ENCODE measurements at regions not wholly inside any gene's neighbourhood (a gene's known extent, or its start where the extent isn't known, plus 50 kb on each side); places are given as distances from the start of the nearest gene placed in this dataset.

DNA sequence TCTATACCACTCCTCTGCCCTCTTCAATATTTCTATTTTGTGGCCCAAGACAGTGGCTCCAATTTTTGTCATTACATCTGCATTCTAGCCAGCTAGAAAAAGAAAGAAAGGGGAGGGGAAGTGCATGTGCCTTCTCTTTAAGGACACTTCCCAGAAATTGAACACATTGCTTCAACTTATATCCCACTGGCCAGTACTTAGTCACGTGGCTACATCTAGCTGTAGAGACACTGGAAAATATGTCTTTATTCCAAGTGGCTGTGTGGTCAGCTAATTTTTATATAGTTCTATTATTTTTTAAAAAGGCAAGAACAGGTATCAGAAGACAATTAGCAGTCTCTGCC, 200.4 kb downstream of the SNX19 start:
- H3K4me1 ChIP-seq (ENCODE audit: control insufficient read depth, insufficient read depth, low read length), result no peaks in the 10 kb centered on the region
- no peak overlapping the region for H3K9ac ChIP-seq (ENCODE audit: low read depth, low read length)
- H3K27me3 ChIP-seq (ENCODE audit: control insufficient read depth, insufficient read depth, low read length), result no peaks in the 10 kb centered on the region
- H3K36me3 ChIP-seq (ENCODE audit: control insufficient read depth, insufficient read depth, low read length), result no peaks in the 10 kb centered on the region
- H3K27ac ChIP-seq (ENCODE audit: low read depth, low read length), result no peak overlapping the region
- no peaks in the 10 kb centered on the region for H3K9me3 ChIP-seq (ENCODE audit: control insufficient read depth, insufficient read depth, low read length)
- H3K4me3 ChIP-seq (ENCODE audit: low read depth, low read length), result no peak overlapping the region

DNA sequence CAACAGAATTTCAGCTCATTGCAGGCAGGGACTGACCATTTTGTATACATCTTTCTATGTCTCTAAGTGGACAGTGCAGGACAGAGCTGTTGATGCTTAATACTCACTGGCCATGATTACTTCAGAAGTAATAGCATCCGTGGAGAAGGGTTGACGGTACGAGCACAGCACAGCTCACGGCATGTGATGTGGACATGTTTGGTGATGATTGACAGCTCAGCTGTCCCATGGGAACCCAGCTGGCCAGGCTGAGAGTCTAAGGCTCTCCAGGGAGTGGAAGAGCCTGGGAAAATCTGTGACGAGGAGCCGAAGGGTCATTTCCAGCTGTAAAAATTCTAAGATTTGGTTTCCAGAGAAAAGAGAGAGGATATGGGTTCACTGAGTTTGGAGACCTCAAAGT, 198.2 kb downstream of the SNX19 start:
- Histone ChIP-seq H3K9me3 (ENCODE audit: control insufficient read depth, insufficient read depth, low read length) (no peaks in the 10 kb centered on the region), H3K4me3 (ENCODE audit: low read depth, low read length) (no peak overlapping the region), H3K27ac (ENCODE audit: low read depth, low read length) (no peak overlapping the region), H3K4me1 (ENCODE audit: control insufficient read depth, insufficient read depth, low read length) (no peaks in the 10 kb centered on the region), H3K9ac (ENCODE audit: low read depth, low read length) (no peak overlapping the region), H3K27me3 (ENCODE audit: control insufficient read depth, insufficient read depth, low read length) (no peaks in the 10 kb centered on the region), H3K36me3 (ENCODE audit: control insufficient read depth, insufficient read depth, low read length) (no peaks in the 10 kb centered on the region)

DNA sequence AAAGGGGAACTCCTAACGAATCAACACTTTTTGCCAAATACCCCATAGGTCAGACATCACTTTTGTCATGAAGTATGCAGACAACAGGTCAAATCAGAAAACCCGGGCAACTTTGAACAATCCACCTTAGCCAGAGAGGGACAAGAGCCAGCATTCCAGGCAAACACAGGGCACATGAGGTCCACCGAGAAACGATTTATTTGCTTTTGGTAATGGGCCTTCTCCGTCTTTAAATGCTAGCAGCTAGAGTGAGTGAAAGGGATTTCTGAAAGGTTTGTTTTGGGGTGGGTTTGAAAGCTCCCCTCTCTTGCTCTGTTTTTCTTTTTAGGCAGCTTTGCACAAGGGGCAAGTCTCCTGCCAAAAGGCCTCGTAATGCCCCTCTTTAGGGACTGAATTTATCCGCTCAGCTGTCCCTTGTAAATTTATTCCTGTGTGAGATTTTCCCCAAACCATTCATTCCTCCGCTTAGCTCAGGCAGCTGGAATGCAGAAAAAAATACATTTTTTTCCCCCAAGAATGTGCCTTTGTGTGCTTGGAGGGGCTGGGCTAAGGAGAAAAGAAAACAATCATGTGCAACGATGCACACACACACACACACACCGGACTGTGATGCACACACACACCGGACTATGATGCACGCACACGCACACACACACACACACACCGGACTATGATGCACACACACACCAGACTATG, 196.9 kb downstream of the SNX19 start:
- Histone ChIP-seq H3K27ac (ENCODE audit: low read depth, low read length) (no peak overlapping the region), H3K4me3 (ENCODE audit: low read depth, low read length) (no peak overlapping the region), H3K4me1 (ENCODE audit: control insufficient read depth, insufficient read depth, low read length) (no peaks in the 10 kb centered on the region), H3K9me3 (ENCODE audit: control insufficient read depth, insufficient read depth, low read length) (no peaks in the 10 kb centered on the region), H3K27me3 (ENCODE audit: control insufficient read depth, insufficient read depth, low read length) (no peaks in the 10 kb centered on the region), H3K9ac (ENCODE audit: low read depth, low read length) (no peak overlapping the region), H3K36me3 (ENCODE audit: control insufficient read depth, insufficient read depth, low read length) (no peaks in the 10 kb centered on the region)

DNA sequence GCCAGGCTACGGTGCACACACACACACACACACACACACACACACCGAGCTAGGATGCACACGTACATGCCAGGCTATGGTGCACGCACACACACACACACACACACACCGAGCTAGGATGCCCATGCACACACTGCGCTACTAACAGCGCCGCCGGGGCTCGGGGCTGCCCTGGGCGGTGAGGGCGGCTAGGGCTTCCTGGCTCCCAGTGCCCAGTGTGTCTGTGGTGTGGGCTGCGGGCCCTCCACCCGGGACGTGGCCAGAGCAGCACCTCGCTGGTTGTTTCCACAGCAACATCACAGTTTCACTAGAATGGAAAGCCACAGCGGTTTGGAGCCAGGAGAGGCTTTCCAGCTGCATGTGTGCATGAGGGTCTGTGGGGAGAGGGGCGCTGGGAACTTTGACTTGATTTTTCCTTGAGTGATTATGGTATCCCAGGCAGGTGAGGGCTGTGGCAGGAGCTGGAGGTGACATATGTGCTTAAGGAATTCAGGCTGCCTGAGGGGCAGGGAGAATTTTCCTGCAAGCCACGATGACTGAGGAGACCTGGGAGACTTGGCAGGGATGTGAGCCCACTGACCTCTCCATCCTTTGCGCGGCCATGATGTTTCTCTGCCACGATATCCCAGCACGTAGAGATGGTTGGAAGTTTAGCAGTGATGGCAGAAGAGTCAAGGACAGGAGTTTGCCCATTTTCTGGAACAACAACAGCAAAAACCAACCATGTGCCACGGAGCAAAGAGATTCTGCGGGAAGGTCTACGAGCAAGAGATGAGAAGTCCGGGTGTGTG, 195.9 kb downstream of the SNX19 start:
- Histone ChIP-seq H3K9ac (ENCODE audit: low read depth, low read length) (no peak overlapping the region), H3K9me3 (ENCODE audit: control insufficient read depth, insufficient read depth, low read length) (no peaks in the 10 kb centered on the region), H3K4me3 (ENCODE audit: low read depth, low read length) (no peak overlapping the region), H3K36me3 (ENCODE audit: control insufficient read depth, insufficient read depth, low read length) (no peaks in the 10 kb centered on the region), H3K27ac (ENCODE audit: low read depth, low read length) (no peak overlapping the region), H3K4me1 (ENCODE audit: control insufficient read depth, insufficient read depth, low read length) (no peaks in the 10 kb centered on the region), H3K27me3 (ENCODE audit: control insufficient read depth, insufficient read depth, low read length) (no peaks in the 10 kb centered on the region)

GRCh38 chr11:130721023-130721681, 195.1 kb downstream of the SNX19 start:
- Histone ChIP-seq H3K4me3 (ENCODE audit: low read depth, low read length) (no peak overlapping the region), H3K27me3 (ENCODE audit: control insufficient read depth, insufficient read depth, low read length) (no peaks in the 10 kb centered on the region), H3K9me3 (ENCODE audit: control insufficient read depth, insufficient read depth, low read length) (no peaks in the 10 kb centered on the region), H3K4me1 (ENCODE audit: control insufficient read depth, insufficient read depth, low read length) (no peaks in the 10 kb centered on the region), H3K36me3 (ENCODE audit: control insufficient read depth, insufficient read depth, low read length) (no peaks in the 10 kb centered on the region), H3K9ac (ENCODE audit: low read depth, low read length) (no peak overlapping the region), H3K27ac (ENCODE audit: low read depth, low read length) (no peak overlapping the region)

DNA sequence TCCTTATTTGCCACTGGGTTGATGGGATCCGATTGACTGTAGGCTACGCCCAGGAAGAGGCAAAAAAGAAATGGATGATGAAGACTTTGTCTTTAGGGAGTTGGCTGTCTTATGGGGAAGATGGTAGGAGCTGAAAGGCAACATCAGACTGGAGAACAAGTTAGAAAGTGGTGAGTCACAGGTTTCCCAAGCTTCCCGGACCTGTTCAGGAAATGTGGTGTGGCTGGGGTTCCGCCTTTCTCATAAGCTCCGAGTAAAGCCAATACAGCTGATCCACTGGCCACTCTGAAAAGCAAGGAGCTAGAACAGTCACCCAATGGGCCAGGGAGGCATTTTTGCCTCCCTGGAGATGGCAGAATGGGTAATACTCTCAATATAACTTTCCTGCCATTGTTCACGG, 194.5 kb downstream of the SNX19 start:
- Histone ChIP-seq H3K4me3 (ENCODE audit: low read depth, low read length) (no peak overlapping the region), H3K27ac (ENCODE audit: low read depth, low read length) (no peak overlapping the region), H3K4me1 (ENCODE audit: control insufficient read depth, insufficient read depth, low read length) (no peaks in the 10 kb centered on the region), H3K27me3 (ENCODE audit: control insufficient read depth, insufficient read depth, low read length) (no peaks in the 10 kb centered on the region), H3K9me3 (ENCODE audit: control insufficient read depth, insufficient read depth, low read length) (no peaks in the 10 kb centered on the region), H3K9ac (ENCODE audit: low read depth, low read length) (no peak overlapping the region), H3K36me3 (ENCODE audit: control insufficient read depth, insufficient read depth, low read length) (no peaks in the 10 kb centered on the region)

DNA sequence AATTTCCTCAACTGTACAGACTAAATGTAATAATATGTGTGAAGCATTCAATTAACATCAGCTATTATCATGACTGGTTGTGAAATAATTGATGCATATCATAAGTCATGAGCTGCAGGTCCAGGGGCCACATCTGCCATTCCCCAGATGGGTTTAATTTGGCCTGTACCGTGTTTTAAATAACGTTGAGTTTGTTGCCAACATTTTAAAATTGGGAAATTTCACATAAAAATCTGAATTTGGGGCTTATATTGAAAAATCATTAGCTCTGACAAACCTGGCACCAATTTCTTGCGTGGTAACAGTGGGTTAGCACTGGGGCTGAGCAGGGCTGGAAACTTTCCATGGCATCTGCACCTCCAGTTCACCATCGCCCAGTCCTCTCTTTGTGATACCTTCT, 193.9 kb downstream of the SNX19 start:
- no peaks in the 10 kb centered on the region for H3K36me3 ChIP-seq (ENCODE audit: control insufficient read depth, insufficient read depth, low read length)
- no peak overlapping the region for H3K4me3 ChIP-seq (ENCODE audit: low read depth, low read length)
- H3K27me3 ChIP-seq (ENCODE audit: control insufficient read depth, insufficient read depth, low read length), result no peaks in the 10 kb centered on the region
- H3K9ac ChIP-seq (ENCODE audit: low read depth, low read length), result no peak overlapping the region
- H3K27ac ChIP-seq (ENCODE audit: low read depth, low read length), result no peak overlapping the region
- no peaks in the 10 kb centered on the region for H3K4me1 ChIP-seq (ENCODE audit: control insufficient read depth, insufficient read depth, low read length)
- H3K9me3 ChIP-seq (ENCODE audit: control insufficient read depth, insufficient read depth, low read length), result no peaks in the 10 kb centered on the region

GRCh38 chr11:130725421-130726233, 190.7 kb downstream of the SNX19 start:
- no peak overlapping the region for H3K27ac ChIP-seq (ENCODE audit: low read depth, low read length)
- H3K9ac ChIP-seq (ENCODE audit: low read depth, low read length), result no peak overlapping the region
- no peaks in the 10 kb centered on the region for H3K36me3 ChIP-seq (ENCODE audit: control insufficient read depth, insufficient read depth, low read length)

GRCh38 chr11:130726234-130727037, 189.8 kb downstream of the SNX19 start:
- H3K9ac ChIP-seq (ENCODE audit: low read depth, low read length), result no peak overlapping the region
- no peak overlapping the region for H3K27ac ChIP-seq (ENCODE audit: low read depth, low read length)
- 0 out of 2 replicates have a peak, but pooled peaks cover 3% of the 10 kb centered on the region for H3K9me3 ChIP-seq (ENCODE audit: control insufficient read depth, insufficient read depth, low read length)
- H3K36me3 ChIP-seq (ENCODE audit: control insufficient read depth, insufficient read depth, low read length), result no peaks in the 10 kb centered on the region
- H3K4me3 ChIP-seq (ENCODE audit: low read depth, low read length), result no peak overlapping the region
- no peaks in the 10 kb centered on the region for H3K4me1 ChIP-seq (ENCODE audit: control insufficient read depth, insufficient read depth, low read length)
- no peaks in the 10 kb centered on the region for H3K27me3 ChIP-seq (ENCODE audit: control insufficient read depth, insufficient read depth, low read length)

More at GRCh38 chr11:130725421-130726233, 190.7 kb downstream of the SNX19 start:
- no peak overlapping the region for H3K4me3 ChIP-seq (ENCODE audit: low read depth, low read length)
- no peaks in the 10 kb centered on the region for H3K4me1 ChIP-seq (ENCODE audit: control insufficient read depth, insufficient read depth, low read length)
- 0 out of 2 replicates have a peak, but pooled peaks cover 3% of the 10 kb centered on the region for H3K9me3 ChIP-seq (ENCODE audit: control insufficient read depth, insufficient read depth, low read length)
- no peaks in the 10 kb centered on the region for H3K27me3 ChIP-seq (ENCODE audit: control insufficient read depth, insufficient read depth, low read length)

Data from HUES48 (cell line).